ENCODE measurements at regions not wholly inside any gene's neighbourhood (a gene's known extent, or its start where the extent isn't known, plus 50 kb on each side); places are given as distances from the start of the nearest gene placed in this dataset.

DNA sequence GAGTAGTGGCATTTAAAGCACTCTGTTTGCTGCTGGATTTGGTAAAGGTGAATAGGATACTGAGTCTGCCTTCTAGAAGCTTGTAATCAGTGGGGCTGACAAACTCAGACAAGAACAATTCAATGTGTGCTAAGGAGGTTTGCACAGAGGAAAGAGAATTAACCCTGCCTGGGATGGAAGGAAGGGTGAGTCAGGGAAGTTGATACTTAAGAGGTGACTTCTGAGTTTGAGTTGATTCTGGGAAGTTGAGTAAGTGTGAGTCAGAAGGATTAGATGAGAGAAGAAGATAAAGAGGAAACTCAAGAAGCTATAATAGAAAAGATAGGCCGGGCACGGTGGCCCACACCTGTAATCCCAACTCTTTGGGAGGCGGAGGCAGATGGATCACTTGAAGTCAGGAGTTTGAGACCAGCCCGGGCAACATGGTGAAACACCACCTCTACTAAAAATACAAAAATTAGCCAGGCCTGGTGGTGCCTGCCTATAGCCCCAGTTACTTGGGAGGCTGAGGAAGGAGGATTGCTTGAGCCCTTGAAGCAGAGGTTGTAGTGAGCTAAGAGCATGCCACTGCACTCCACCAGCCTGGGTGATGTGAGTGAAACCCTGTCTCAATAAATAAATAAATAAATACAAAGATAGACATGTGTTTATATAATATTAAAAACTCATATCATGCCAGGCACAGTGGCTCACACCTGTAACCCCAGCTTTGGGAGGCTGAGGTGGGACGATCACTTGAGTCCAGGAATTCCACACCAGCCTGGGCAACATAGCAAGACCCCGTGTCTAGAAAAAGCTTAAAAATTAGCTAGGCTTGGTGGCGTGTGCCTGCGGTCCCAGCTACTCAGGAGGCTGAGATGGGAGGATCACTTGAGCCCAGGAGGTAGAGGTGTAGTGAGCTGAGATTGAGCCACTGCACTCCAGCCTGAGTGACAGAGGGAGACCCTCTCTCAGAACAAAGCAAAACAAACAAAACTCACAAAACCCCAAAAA is 126.8 kb upstream of the CPM start:
- in situ Hi-C loops (cut with MboI; ENCODE audit: low sequenced_read_pairs): loop anchor here (25.0 kb wide), 1 partner anchor 197 kb away; no protein-coding TSS in a partner anchor

DNA sequence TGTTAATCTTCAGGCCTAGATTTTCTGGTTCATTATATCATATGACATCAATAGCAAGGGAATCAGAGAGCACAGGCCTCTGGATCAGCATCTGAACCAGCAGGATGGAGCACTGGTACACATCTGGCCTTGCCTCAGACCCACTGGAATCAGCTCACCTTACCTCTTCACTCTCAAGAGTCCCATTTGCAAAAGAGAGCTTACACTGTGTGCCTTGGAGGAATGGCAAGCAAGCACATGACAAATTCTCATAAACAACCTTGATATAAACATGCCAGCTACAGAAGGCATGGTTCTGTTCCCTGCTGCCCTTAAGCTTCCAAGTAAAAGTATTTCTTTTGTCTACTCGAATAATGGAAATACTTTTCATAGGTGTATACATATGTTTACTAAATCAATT is 128.6 kb upstream of the CPM start:
- in situ Hi-C loops (cut with MboI; ENCODE audit: low sequenced_read_pairs): loop anchor here (25.0 kb wide), 1 partner anchor 199 kb away; no protein-coding TSS in a partner anchor

DNA sequence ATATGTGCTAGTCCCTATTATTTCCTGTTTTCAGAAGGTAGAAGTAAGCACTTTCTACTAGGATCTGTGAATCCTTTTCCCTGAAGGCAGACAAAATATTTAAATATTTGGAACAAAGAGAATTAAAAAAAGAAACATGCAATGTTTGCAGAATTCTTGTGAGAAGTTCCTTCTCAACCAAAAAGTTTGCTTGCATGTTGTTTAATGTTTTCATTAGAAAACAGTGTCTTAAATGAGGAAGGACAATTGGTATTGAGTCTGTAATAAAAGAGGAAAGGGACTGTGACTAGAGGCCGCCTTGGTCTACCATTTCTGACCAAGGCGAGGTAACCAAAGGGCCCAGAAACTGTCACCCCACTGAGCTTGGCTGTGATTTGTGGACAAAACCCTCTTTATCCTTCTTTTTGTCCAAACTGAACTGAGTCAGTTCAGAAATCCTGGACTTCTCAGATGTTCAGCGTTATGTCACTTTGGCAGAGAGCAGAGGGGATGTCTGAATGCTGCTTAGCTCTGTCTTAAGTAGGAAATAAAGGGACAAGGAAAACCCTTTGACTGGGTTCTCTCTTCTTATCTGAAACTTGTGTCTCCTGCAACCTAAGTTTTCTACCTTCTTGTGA is 129.8 kb upstream of the CPM start:
- in situ Hi-C loops (cut with MboI; ENCODE audit: low sequenced_read_pairs): loop anchor here (25.0 kb wide), 1 partner anchor 200 kb away; no protein-coding TSS in a partner anchor

DNA sequence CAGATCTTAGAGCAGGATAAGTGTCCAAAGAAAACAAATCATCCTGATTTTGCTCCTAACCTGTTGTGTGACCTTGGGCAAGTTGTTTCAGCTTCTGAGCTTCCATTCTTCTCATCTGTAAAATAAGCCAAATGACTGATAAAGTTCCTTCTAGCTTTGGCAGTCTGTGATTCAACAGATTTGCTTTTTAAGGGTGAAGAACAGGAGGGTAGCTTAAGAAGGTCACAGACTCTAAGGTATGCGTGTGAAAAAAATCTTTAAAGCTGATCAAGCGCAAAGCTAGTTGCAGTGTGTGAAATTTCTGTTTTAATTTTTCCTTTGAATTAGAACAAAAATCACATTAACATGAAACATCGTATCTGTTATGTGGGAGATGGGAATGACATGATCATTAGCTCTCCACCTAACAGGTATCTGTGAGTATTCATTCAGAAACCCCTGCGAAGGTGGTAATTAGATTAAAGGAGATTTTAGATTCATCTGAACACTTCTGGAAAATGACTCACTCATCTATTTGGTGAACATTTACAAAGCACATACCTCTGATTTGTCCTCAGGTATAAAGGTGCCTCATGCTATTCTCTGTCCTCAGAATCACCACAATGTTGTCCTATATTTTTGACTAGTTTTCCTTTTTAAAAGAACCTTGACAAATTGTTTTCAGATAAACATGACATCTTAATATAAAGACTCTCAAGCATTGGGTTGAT is 131.9 kb upstream of the CPM start:
- in situ Hi-C loops (cut with MboI; ENCODE audit: low sequenced_read_pairs): loop anchor here (25.0 kb wide), 1 partner anchor 203 kb away; no protein-coding TSS in a partner anchor

DNA sequence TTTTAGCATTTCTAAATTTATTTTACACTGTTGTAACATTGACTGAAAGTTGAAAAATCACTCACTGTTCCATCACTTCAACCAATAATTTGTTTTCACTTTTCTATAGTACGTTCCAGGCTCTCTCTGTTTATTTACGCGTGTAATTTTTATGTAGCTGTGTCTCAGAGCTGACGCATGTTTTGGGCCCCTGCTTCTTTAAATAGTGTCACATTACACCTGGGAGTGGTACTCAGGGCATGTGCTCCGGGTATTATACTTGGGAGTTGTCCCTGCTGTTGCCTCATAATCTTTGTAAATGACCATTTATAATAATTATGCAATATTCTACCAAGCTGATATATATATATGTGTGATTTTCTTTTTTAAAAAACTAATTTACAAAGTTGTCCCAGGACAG is 132.8 kb upstream of the CPM start:
- in situ Hi-C loops (cut with MboI; ENCODE audit: low sequenced_read_pairs): loop anchor here (25.0 kb wide), 1 partner anchor 203 kb away; no protein-coding TSS in a partner anchor

DNA sequence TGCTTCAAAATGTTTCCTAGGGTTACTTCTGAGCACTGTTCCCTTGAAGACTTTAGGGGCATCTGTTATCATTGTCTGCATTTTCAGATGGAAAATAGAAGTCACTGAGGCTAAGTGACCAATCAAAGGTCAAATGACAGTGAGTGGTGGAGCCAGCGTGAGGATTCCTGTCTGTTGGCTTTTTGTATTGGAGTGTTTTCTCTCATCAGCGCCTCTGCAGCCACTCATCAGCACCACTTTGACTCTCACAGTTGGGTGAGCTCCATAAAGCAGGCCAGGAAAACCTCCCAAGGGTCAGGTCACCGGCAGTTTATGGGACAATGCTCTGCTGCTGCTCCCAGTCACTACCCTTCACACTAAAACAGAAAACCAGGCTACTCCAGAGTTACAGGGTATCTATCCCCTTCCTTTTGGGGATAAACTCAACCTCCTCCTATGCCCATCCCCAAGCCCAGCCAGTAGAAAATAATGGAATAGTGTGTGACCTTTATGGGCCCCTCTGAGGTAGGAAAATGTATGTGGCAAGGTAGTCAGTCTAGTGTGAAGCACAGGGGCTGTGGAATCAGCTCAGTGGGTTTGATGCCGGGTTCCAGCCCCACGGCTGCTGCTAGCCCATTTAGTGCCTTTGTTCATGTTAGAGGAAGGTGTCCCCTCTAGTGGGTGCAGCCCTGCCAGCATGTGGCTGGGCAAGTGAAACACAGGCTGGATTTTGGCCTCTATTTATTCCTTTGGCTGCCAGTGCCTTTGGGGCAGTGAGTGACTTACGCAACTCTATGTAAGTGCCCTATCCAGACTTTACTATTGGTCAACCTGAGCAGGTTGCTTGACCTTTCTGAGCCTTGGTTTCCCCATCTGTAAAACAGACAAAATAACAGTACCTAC is 133.8 kb upstream of the CPM start:
- in situ Hi-C loops (cut with MboI; ENCODE audit: low sequenced_read_pairs): loop anchor here (25.0 kb wide), 1 partner anchor 204 kb away; no protein-coding TSS in a partner anchor

DNA sequence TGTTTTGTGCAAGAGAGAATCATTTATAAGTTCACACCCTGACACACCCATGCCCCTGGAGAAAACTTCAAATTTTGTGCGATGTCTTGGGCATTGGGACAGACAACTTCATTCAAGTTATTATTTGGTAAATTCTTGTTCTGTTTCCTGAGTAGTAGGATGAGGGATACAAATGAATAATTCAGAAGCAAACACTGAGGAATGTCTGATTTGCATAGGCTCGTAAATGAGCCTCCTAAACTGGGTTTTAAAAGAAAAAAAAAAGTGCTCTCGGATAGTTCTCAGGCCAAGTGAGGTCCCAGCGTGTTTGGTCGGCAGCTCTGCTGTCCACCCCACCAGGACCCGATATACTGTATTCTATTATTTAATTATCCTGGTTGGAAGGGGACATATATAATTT is 134.7 kb upstream of the CPM start:
- in situ Hi-C loops (cut with MboI; ENCODE audit: low sequenced_read_pairs): loop anchor here (25.0 kb wide), 1 partner anchor 205 kb away; no protein-coding TSS in a partner anchor

DNA sequence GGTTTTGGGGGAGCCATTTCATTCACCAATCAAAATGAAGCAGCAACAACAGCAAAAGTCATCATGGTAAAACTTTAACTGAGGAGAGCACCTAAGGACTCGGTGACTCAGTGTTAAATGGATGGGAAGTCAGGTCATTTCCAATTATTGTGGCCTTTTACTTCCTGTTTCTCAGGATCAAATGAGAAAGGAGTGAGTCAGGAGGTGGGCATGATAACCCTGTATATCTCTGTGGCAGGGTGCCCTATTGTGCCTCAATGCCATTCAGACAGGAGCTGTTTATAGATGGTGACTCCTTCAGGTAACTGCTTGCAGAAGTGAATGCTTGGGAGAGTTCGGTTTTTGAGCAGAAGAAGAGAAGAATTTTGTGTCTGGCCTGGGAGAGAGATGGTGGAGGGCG is 135.5 kb upstream of the CPM start:
- in situ Hi-C loops (cut with MboI; ENCODE audit: low sequenced_read_pairs): loop anchor here (25.0 kb wide), 1 partner anchor 206 kb away; no protein-coding TSS in a partner anchor

DNA sequence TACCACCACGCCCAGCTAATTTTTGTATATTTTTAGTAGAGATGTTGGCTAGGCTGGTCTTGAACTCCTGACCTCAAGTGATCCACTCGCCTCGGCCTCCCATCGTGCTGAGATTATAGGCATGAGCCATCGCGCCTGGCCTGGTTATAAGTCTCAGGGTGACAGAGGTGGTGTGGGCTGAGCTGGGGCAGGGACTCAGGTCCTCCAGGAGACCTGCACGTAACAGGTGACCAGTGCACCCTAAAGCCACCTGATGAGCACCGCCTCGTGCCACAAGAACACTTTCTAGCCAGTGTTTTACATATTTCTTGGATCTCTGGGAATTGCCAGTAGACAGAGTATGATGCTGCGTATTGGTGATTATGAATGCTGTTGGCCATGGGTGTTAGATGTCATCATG is 136.5 kb upstream of the CPM start:
- in situ Hi-C loops (cut with MboI; ENCODE audit: low sequenced_read_pairs): loop anchor here (25.0 kb wide), 1 partner anchor 207 kb away; no protein-coding TSS in a partner anchor

DNA sequence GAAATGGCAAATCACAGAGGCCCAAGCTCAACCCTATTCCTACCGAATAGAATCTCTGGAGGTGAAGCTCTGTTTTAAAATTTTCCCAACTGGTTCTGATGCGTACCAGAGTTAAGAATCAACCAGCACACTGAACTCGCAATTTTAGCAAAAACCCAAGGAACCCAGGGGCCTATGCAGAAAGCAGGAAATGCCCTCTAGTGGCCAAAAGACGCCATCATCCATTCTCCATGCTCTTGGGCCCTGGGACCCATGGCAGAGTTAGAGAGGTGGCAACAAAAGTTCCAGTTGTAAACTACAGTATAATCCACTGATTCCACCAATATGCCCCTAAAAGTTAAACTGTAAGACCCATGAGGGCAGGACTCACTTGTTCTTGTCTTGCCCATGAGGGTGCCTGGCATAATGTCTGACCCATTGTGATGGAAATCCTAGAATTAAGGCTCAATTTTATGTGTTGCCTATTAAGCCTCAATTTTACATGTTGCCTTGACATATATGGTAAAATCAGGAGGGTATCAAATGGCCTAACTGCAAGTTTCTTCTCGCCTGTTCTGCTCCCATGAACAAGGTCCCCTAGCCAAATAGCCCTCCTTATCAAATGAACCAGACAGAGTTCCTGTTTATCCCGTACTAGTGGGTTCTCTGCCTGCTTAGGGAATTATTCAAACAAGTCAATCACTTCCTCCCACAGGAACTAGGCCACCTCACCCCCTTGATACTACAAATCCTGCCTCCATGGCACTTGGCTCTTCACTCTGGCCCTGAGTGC is 137.5 kb upstream of the CPM start:
- in situ Hi-C loops (cut with MboI; ENCODE audit: low sequenced_read_pairs): loop anchor here (25.0 kb wide), 1 partner anchor 208 kb away; no protein-coding TSS in a partner anchor

DNA sequence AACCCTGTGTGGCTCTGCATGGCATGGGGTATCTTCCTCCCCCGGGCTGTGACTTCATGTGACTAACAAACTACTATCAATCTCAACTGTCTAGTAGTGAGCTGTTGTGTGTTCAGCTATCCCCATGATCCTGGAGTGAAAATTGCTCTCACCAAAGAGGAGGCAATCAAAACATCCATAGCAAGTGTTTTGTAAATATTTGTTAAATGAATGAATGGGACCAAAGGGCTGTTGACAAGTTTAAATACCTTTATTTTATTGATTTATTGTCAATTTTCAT is 138.1 kb upstream of the CPM start:
- in situ Hi-C loops (cut with MboI; ENCODE audit: low sequenced_read_pairs): loop anchor here (25.0 kb wide), 1 partner anchor 209 kb away; no protein-coding TSS in a partner anchor

DNA sequence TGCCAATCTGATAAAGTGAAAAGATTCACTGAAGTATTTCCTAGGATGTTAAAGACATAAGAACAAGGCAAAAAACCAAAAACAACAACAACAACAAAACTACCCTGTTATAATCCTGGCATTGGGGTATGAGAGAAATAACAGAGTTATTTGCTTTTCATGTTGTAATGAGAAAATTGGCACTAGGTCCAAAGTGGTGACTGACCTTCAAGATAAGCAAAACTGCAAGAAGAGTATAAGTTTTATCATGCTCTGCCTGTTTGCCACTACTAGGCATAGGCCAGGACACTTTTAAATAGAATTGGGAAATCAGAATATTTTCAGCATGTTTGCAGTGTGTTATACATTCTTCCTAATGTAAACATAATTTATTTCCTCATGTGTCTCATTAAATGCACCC is 140.1 kb upstream of the CPM start:
- in situ Hi-C loops (cut with MboI; ENCODE audit: low sequenced_read_pairs): loop anchor here (25.0 kb wide), 1 partner anchor 211 kb away; no protein-coding TSS in a partner anchor

DNA sequence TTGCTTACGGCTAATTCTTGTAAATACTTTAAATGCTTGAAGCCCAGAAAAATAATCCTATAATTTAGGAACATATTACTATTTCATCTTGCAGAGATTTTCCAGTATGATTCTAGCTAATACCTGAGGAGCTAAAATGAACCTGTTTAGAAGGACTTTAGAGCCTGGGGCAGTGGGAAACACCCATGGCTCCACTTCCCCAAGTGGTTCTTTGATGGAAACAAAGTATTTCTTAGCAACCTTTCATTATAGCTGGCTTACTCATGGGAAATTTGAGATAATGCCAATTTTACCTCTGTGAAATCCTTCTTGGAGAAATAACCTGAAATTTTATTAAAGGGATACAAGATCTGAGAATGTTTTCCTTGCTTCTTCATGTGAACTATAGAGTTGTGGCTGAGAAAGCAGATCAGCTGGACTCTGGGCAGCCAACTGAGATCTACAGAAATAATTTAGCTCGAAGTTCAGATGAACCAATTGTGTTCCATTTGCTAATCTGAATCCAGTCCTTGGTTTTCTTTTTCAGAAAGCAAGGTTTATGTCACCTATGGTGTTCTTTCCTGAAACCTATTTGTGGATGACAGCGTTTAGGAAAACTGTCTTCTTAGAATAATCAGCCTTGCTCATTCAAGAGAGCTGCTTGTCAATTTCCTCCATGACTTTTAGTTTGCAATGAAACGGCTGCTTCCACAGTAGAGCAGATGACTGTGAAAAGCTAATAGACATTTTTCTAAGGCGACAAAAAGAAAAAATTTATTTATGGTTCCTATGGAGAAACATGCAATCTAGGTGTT is 141.8 kb upstream of the CPM start:
- in situ Hi-C loops (cut with MboI; ENCODE audit: low sequenced_read_pairs): loop anchor here (25.0 kb wide), 1 partner anchor 212 kb away; no protein-coding TSS in a partner anchor

DNA sequence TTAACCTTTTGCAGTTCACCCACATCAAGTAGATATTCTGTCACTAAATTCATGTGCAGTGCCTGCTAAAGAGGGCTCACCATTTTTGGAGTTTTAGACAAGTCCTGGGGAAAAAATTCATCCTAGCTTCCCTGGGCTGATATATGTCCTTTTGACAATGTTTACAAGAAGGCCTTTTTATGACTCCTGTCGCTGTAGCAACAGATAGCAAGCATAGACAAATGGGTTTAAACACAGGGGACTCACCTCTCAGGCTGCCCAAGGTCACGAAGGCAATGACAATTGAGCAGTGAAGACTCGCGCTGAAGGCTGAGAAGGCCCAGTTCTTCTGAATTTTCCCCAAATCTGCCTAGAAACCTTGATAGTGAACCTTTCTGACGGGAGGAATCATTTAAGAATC is 150.7 kb upstream of the CPM start:
- in situ Hi-C loops (cut with MboI; ENCODE audit: low sequenced_read_pairs): no loop called here

DNA sequence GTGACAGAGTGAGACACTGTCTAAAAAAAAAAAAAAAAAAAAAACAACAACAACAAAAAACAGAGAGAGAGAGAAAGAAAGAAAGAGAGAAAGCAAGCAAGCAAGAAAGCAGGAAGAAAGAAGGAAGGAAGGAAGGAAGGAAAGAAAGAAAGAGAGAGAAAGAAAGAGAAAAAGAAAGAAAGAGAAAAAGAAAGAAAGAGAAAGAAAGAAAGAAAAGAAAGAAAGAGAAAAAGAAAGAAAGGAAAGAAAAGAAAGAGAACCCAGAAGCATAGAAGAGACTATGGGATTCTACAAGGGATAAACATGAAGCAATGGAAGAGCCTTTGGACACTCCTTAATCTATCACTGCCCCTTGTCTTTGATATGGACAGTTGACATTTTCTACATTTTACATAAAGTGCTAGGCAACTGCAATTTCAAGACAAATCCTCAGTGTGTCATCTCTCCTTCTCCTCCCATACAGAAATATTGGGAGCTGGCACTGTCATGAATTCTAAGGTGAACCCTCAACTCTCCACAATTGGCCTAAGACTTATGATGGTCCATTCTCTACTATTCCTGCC is 151.9 kb upstream of the CPM start:
- in situ Hi-C loops (cut with MboI; ENCODE audit: low sequenced_read_pairs): no loop called here

DNA sequence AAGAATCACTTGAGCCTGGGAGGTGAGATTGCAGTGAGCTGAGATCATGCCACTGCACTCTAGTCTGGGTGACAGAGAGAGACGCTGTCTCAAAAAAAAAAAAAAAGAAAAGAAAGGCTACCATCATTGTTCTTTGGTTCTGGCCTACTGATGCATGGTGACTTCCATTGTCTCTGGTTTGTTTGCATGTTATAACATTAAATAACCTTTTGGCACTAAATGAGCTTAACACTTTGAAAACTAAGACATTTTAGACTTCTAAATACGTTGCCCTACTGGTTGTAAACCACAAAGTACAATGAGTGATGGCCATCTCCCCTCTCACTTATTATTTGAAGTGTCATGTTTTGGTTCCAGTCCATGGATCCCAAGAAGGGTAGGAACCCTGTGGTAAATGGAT is 152.9 kb upstream of the CPM start:
- in situ Hi-C loops (cut with MboI; ENCODE audit: low sequenced_read_pairs): no loop called here

DNA sequence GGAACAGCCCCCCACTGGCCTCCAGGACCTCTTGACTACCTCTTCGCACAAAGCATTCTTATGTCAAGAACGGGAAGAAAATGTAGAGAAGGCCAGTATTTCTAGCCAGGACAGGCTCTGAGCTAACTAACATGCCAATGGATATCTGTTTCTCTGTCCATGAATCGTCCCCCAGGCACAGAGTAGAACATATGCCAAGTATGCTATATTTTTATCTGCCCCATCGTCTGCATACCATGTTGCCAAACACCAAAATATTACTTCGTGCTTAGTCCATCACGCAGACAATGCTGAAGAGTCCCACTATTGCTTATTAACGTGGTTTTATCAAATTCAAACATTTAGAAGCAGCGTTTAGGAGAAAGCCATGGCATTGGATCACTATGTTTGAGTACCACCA is 151.4 kb upstream of the CPSF6 start:
- in situ Hi-C loops (cut with MboI; ENCODE audit: low sequenced_read_pairs): no loop called here

DNA sequence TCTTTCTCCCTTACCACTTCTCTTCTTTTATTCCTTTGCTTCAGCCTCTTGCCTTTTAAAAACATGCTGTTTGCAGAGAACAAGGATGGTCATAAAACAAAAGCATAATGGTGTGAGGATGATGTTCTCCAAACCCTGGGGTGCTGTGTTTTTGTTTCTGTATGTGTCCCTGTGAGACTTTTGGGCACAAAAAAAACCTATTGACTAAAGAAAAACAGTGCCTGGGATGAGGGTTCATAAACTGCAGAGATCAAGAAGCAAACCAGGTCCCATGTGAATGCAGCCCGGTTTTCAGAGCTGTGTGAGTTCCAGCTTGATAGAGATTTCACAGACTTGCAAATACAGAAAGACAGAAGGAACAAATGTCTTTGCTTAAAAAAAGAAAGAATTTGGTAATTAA is 148.6 kb upstream of the CPSF6 start:
- in situ Hi-C loops (cut with MboI; ENCODE audit: low sequenced_read_pairs): no loop called here
